ENCODE measurements at regions not wholly inside any gene's neighbourhood (a gene's known extent, or its start where the extent isn't known, plus 50 kb on each side); places are given as distances from the start of the nearest gene placed in this dataset.

DNA sequence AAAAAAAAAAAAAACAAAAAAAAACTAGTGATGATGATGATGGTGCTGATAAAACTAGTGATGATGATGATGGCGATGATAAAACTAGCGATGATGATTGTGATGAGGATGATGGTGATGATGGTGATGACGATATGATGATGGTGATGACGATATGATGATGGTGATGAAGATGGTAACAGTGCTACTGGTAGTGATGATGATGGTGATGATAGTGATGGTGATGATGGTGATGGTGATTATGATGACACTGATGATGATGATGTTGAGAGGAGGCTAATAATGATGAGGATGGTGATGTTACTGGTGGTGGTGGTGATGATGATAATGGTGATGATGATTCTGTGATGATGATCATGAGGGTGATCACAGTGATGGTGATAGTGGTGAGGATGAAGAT is 345.5 kb upstream of the CDH4 start:
- Histone ChIP-seq H4K20me1 (ENCODE audit: insufficient read depth, low read length) (no peaks in the 10 kb centered on the region), H3K36me3 (ENCODE audit: insufficient read depth, low read length) (no peaks in the 10 kb centered on the region), H3K9me3 (ENCODE audit: insufficient read depth, low read depth, low read length) (peaks cover 2% of the 10 kb centered on the region), H3K4me1 (ENCODE audit: insufficient read depth, low read length) (no peaks in the 10 kb centered on the region), H3K4me3 (ENCODE audit: insufficient read depth, low read depth, low read length) (no peak overlapping the region), H3K27ac (ENCODE audit: low read depth, low read length) (no peak overlapping the region), H3K4me2 (ENCODE audit: low read length) (no peak overlapping the region), H3K79me2 (ENCODE audit: insufficient read depth, low read length) (no peaks in the 10 kb centered on the region), H3K27me3 (ENCODE audit: insufficient read depth, low read length) (no peaks in the 10 kb centered on the region), H3K9ac (ENCODE audit: low read length) (no peak overlapping the region), H2AFZ (ENCODE audit: low read depth, low read length) (no peak overlapping the region)
- no peak for TF ChIP-seq EZH2 (IDR thresholded peaks at IDR 0.05; ENCODE audit: insufficient read depth, low read length)
- TF ChIP-seq, protein P1, sequence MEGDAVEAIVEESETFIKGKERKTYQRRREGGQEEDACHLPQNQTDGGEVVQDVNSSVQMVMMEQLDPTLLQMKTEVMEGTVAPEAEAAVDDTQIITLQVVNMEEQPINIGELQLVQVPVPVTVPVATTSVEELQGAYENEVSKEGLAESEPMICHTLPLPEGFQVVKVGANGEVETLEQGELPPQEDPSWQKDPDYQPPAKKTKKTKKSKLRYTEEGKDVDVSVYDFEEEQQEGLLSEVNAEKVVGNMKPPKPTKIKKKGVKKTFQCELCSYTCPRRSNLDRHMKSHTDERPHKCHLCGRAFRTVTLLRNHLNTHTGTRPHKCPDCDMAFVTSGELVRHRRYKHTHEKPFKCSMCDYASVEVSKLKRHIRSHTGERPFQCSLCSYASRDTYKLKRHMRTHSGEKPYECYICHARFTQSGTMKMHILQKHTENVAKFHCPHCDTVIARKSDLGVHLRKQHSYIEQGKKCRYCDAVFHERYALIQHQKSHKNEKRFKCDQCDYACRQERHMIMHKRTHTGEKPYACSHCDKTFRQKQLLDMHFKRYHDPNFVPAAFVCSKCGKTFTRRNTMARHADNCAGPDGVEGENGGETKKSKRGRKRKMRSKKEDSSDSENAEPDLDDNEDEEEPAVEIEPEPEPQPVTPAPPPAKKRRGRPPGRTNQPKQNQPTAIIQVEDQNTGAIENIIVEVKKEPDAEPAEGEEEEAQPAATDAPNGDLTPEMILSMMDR (IDR thresholded peaks at IDR 0.05; ENCODE audit: insufficient read depth, low read depth, low read length): no peak
- DNase-seq (ENCODE audit: low read depth): no peak
- peaks cover 3% of the 10 kb centered on the region for H3K27me3 Mint-ChIP-seq (ENCODE audit: low read depth, unreplicated experiment)
- no peak for FAIRE-seq
- no peaks in the 10 kb centered on the region for H3K36me3 Mint-ChIP-seq (ENCODE audit: low read depth, unreplicated experiment)
- no peak overlapping the region for H3K27ac Mint-ChIP-seq (ENCODE audit: unreplicated experiment)
- H3K9me3 Mint-ChIP-seq (ENCODE audit: unreplicated experiment): peaks cover 6% of the 10 kb centered on the region
- no peak overlapping the region for H3K4me3 Mint-ChIP-seq (ENCODE audit: unreplicated experiment)
- no peaks in the 10 kb centered on the region for H3K4me1 Mint-ChIP-seq (ENCODE audit: low read depth, unreplicated experiment)

DNA sequence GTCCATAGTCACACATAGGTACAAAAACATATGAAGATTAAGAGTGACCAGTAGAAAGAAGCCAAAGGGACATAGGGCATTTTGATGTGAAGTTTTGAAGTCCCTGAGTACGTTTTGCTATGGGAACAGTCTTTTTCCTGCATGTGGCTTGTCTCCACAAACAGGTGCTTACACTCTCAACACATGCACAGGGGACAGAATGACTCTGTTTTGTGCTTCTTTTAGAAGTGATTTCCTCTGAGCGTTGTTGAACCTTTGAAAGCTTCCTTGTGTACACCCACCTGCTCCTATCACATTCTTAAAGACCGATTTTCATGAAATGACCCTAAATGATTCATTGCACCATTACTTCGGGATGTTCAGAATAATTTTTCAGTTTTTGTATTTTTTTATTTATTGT is 338.8 kb upstream of the CDH4 start:
- peaks cover 2% of the 10 kb centered on the region for H3K9me3 Mint-ChIP-seq (ENCODE audit: unreplicated experiment)
- no peaks in the 10 kb centered on the region for H3K4me1 Mint-ChIP-seq (ENCODE audit: low read depth, unreplicated experiment)
- Histone ChIP-seq H4K20me1 (ENCODE audit: insufficient read depth, low read length) (no peaks in the 10 kb centered on the region), H3K27me3 (ENCODE audit: insufficient read depth, low read length) (no peaks in the 10 kb centered on the region), H3K36me3 (ENCODE audit: insufficient read depth, low read length) (no peaks in the 10 kb centered on the region), H3K4me3 (ENCODE audit: insufficient read depth, low read depth, low read length) (no peak overlapping the region), H3K27ac (ENCODE audit: low read depth, low read length) (no peak overlapping the region), H3K4me2 (ENCODE audit: low read length) (no peak overlapping the region), H3K9ac (ENCODE audit: low read length) (no peak overlapping the region), H2AFZ (ENCODE audit: low read depth, low read length) (no peak overlapping the region), H3K9me3 (ENCODE audit: insufficient read depth, low read depth, low read length) (no peaks in the 10 kb centered on the region), H3K4me1 (ENCODE audit: insufficient read depth, low read length) (no peaks in the 10 kb centered on the region), H3K79me2 (ENCODE audit: insufficient read depth, low read length) (no peaks in the 10 kb centered on the region)
- TF ChIP-seq, protein P1 (IDR thresholded peaks at IDR 0.05; ENCODE audit: insufficient read depth, low read depth, low read length): no peak
- no peak for TF ChIP-seq EZH2 (IDR thresholded peaks at IDR 0.05; ENCODE audit: insufficient read depth, low read length)
- H3K36me3 Mint-ChIP-seq (ENCODE audit: low read depth, unreplicated experiment): no peaks in the 10 kb centered on the region
- no peak overlapping the region for H3K27ac Mint-ChIP-seq (ENCODE audit: unreplicated experiment)
- DNase-seq (ENCODE audit: low read depth) (no peak), FAIRE-seq (no peak)
- peaks cover 4% of the 10 kb centered on the region for H3K27me3 Mint-ChIP-seq (ENCODE audit: low read depth, unreplicated experiment)
- no peak overlapping the region for H3K4me3 Mint-ChIP-seq (ENCODE audit: unreplicated experiment)

DNA sequence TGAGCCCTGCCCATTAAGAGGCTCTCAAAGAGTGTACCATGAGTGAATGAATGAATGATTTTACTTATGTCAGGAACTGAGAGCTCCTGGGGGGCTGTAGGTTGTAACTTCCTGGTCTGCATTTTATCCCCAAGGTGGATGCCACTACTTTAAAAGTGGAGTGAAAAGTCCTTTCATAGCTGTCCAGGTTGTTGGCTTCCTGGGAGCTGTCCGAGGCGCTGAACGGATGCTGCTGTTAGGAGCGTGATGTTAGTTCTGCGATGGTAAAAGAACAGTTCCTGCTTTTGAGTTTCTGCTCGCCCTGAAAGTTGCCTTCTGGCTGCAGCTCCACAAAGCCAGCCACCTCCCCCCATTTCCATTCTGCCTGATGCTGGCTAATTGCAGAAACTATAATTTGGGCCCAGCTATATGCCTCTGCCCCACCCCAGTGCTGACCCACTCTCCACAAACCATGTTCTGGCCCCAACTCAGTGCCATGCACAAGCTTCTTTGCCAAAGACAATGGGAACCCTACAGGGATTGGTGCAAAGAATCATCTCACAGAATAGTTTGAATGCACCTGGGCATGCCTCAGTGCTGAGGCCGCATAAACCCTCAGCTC is 330.9 kb upstream of the CDH4 start:
- Histone ChIP-seq H3K27ac (ENCODE audit: low read depth, low read length) (no peak overlapping the region), H3K36me3 (ENCODE audit: insufficient read depth, low read length) (no peaks in the 10 kb centered on the region), H3K79me2 (ENCODE audit: insufficient read depth, low read length) (no peaks in the 10 kb centered on the region), H3K4me2 (ENCODE audit: low read length) (no peak overlapping the region), H2AFZ (ENCODE audit: low read depth, low read length) (no peak overlapping the region), H3K27me3 (ENCODE audit: insufficient read depth, low read length) (no peaks in the 10 kb centered on the region), H3K4me3 (ENCODE audit: insufficient read depth, low read depth, low read length) (no peak overlapping the region), H3K9ac (ENCODE audit: low read length) (no peak overlapping the region), H4K20me1 (ENCODE audit: insufficient read depth, low read length) (no peaks in the 10 kb centered on the region), H3K9me3 (ENCODE audit: insufficient read depth, low read depth, low read length) (no peaks in the 10 kb centered on the region), H3K4me1 (ENCODE audit: insufficient read depth, low read length) (no peaks in the 10 kb centered on the region)
- Mint-ChIP-seq H3K27me3 (ENCODE audit: low read depth, unreplicated experiment) (peaks cover 36% of the 10 kb centered on the region), H3K27ac (ENCODE audit: unreplicated experiment) (no peak overlapping the region), H3K4me1 (ENCODE audit: low read depth, unreplicated experiment) (no peaks in the 10 kb centered on the region), H3K36me3 (ENCODE audit: low read depth, unreplicated experiment) (no peaks in the 10 kb centered on the region), H3K9me3 (ENCODE audit: unreplicated experiment) (peaks cover 4% of the 10 kb centered on the region), H3K4me3 (ENCODE audit: unreplicated experiment) (no peak overlapping the region)
- peak; percentile 25 for DNase-seq (ENCODE audit: low read depth)
- no peak for FAIRE-seq
- no peak for TF ChIP-seq EZH2 (IDR thresholded peaks at IDR 0.05; ENCODE audit: insufficient read depth, low read length)
- TF ChIP-seq, protein P1 (IDR thresholded peaks at IDR 0.05; ENCODE audit: insufficient read depth, low read depth, low read length): no peak

All from astrocyte (in vitro differentiated cells and primary cell).